GM12878 (cell line): ENCODE measurements at regions not wholly inside any gene's neighbourhood (a gene's known extent, or its start where the extent isn't known, plus 50 kb on each side); places are given as distances from the start of the nearest gene placed in this dataset.

ENCODE experiments used
- ATAC-seq: fragments of 200-7000 bp; cut with Tn5 transposase; 3 replicates; pipeline ENCODE4 v1.9.1; 2020; ENCODE audit warnings: mild to moderate bottlenecking, moderate library complexity
- BruUV-seq: library from RNA; stranded (reverse); fragments of 400-500 nt; replicated peaks from 2 replicates; lab custom pipeline; 2021; lab: Mats Ljungman, UMichigan
- CTCF ChIA-PET: fragments of 300-600 bp; sonication (Branson Sonifier 250); formaldehyde crosslinking; extraction: SDS; loops from one replicate; lab custom pipeline; 2021; ENCODE audit warnings: inconsistent platforms; lab: Yijun Ruan, JAX
- POLR2A ChIA-PET: fragments of 350-600 bp; formaldehyde crosslinking; extraction: SDS; loops from one replicate; lab custom pipeline; 2021; ENCODE audit warnings: inconsistent platforms; lab: Charles Lee
- RAD21 ChIA-PET: fragments of 300-600 bp; sonication (Branson Sonifier 250); formaldehyde crosslinking; loops from one replicate; lab custom pipeline; 2023; ENCODE audit warnings: antibody characterized with exemption; ENCODE audit not compliant: unreplicated experiment; lab: Charles Lee
- SMC1A ChIA-PET: fragments of 300-600 bp; sonication (Branson Sonifier 250); formaldehyde crosslinking; loops from one replicate; lab custom pipeline; 2023; ENCODE audit not compliant: unreplicated experiment, uncharacterized antibody; lab: Charles Lee
- DNase-seq: peaks from one replicate; pipeline ENCODE4 v3.0.0-alpha.2; 2011; ENCODE audit warnings: low read depth, low spot score
- FAIRE-seq: peaks from 3 replicates; lab custom pipeline; 2011; peaks lifted over from hg19 to GRCh38; lab: Jason Lieb, UNC
- H2AFZ ChIP-seq: 2 replicates; pipeline ENCODE4 v1.6.0; 2011; ENCODE audit warnings: low read depth, low read length, control low read depth; ENCODE audit not compliant: control insufficient read depth
- H3K27ac ChIP-seq: 2 replicates; pipeline ENCODE4 v1.5.1; 2011; ENCODE audit warnings: control low read depth; ENCODE audit not compliant: control insufficient read depth, insufficient read depth
- H3K27me3 ChIP-seq, 2 experiments: replicated peaks in 1 of 2; 2 replicates each; pipeline versions ENCODE4 v1.6.0 to v1.6.1; 2011; ENCODE audit warnings: low read length in 1 of 2; ENCODE audit not compliant: control insufficient read depth in 2 of 2, insufficient read depth in 2 of 2
- H3K36me3 ChIP-seq, 2 experiments: 2 replicates each; pipeline ENCODE4 v1.5.1; 2011; ENCODE audit warnings: low read length in 1 of 2; ENCODE audit not compliant: control insufficient read depth in 2 of 2, insufficient read depth in 2 of 2
- H3K4me1 ChIP-seq: 2 replicates; pipeline ENCODE4 v1.6.1; 2011; ENCODE audit warnings: mild to moderate bottlenecking, low read length, moderate library complexity, mixed read lengths; ENCODE audit not compliant: control insufficient read depth, insufficient read depth
- H3K4me2 ChIP-seq: 2 replicates; pipeline ENCODE4 v1.6.0; 2011; ENCODE audit warnings: control low read depth; ENCODE audit not compliant: control insufficient read depth, insufficient read depth
- H3K4me3 ChIP-seq: fragments of 200-600 bp; sonication (generic); 2 replicates; pipeline ENCODE4 v1.5.1; 2016
- H3K79me2 ChIP-seq: 2 replicates; pipeline ENCODE4 v1.6.0; 2011; ENCODE audit warnings: low read length; ENCODE audit not compliant: control insufficient read depth, insufficient read depth
- H3K9ac ChIP-seq: 2 replicates; pipeline ENCODE4 v1.8.0; 2011; ENCODE audit warnings: low read length, control low read depth, mixed read lengths; ENCODE audit not compliant: control insufficient read depth, insufficient read depth
- H3K9me3 ChIP-seq: replicated peaks from 3 replicates; pipeline ENCODE4 v1.5.1; 2011; ENCODE audit warnings: mild to moderate bottlenecking, low read length; ENCODE audit not compliant: control insufficient read depth, insufficient read depth
- H4K20me1 ChIP-seq: 2 replicates; pipeline ENCODE4 v1.6.0; 2011; ENCODE audit not compliant: control insufficient read depth, insufficient read depth
- BCL11A ChIP-seq: IDR thresholded peaks from 2 replicates; pipeline ENCODE4 v1.6.1; 2011; ENCODE audit warnings: low read depth, low read length
- ETV6 ChIP-seq, 2 experiments: fragments of 450-650 bp in 1 of 2; IDR thresholded peaks in 1 of 2; conservative IDR thresholded peaks in 1 of 2; 2 replicates each; pipeline ENCODE4 v1.6.1; 2014; ENCODE audit warnings: antibody characterized with exemption in 1 of 2, borderline replicate concordance in 1 of 2, low read depth in 1 of 2, mild to moderate bottlenecking in 1 of 2, moderate library complexity in 1 of 2
- GABPA ChIP-seq: IDR thresholded peaks from 2 replicates; pipeline ENCODE4 v1.6.1; 2014; ENCODE audit warnings: antibody characterized with exemption, low read depth, mild to moderate bottlenecking, inconsistent platforms
- SMC3 ChIP-seq: IDR thresholded peaks from 2 replicates; pipeline ENCODE4 v1.6.1; 2011; ENCODE audit warnings: low read length, improper control_type of control experiment, borderline replicate concordance
- YBX1 ChIP-seq: fragments of 450-650 bp; IDR thresholded peaks from 2 replicates; pipeline ENCODE4 v1.6.1; 2016; ENCODE audit warnings: antibody characterized with exemption
- WGBS: methylation state at CpG from one replicate; pipeline ENCODE4 v1.1.6; 2016; ENCODE audit warnings: low lambda C conversion rate; ENCODE audit not compliant: insufficient replicate concordance, insufficient coverage; ENCODE audit errors: missing lambda C conversion rate; 5-methylcytosine and 5-hydroxymethylcytosine counted together
- in situ Hi-C: fragments of 300-500 bp; cut with MboI; formaldehyde crosslinking; loops from 9 replicates; pipeline ENCODE4 v1.14.3; 2018; ENCODE audit warnings: mixed read lengths
- intact Hi-C: fragments of 100-400 bp; cut with micrococcal nuclease; formaldehyde crosslinking; loops from one replicate; pipeline ENCODE4 v1.14.2; 2022; ENCODE audit not compliant: unreplicated experiment
- TF ChIP-seq, protein P1 (sequence below): fragments of 450-650 bp; conservative IDR thresholded peaks from 2 replicates; pipeline ENCODE4 v1.6.1; 2017; ENCODE audit warnings: mild to moderate bottlenecking, moderate library complexity
- TF ChIP-seq, protein P2 (sequence below): fragments of 450-650 bp; IDR thresholded peaks from 2 replicates; pipeline ENCODE4 v1.6.1; 2017; ENCODE audit warnings: mild to moderate bottlenecking, moderate library complexity
- TF ChIP-seq, protein P3 (sequence below): fragments of 450-650 bp; formaldehyde crosslinking; IDR thresholded peaks from 2 replicates; pipeline ENCODE4 v1.4.0; 2022; ENCODE audit warnings: mild to moderate bottlenecking, moderate library complexity

DNA sequence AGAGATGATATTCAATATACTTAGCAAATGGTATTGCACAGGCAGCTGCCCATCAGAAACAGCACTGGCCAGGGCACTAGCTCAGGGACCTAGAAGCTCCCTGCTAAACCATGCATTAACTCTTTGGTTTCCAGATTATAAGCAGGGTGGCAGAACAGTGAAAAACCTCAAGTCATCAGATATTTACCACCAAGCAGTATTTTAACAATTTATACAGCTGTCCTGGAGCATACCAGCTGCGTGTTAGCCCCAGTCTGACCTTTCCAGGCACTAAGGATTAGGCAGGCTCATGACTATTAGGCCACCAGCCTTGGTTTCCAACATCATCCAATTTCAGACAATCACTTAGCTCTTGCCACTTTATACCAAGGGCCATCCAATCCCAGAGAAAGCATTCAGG, 326.5 kb downstream of the CAAP1 start:
- H3K9ac ChIP-seq, result no peak overlapping the region
- no peaks in the 10 kb centered on the region for H3K27me3 ChIP-seq
- ATAC-seq (no peak), DNase-seq (no peak), FAIRE-seq (no peak)
- TF ChIP-seq SMC3 (no peak), GABPA (no peak)
- in situ Hi-C loops, result no loop called here
- SMC1A ChIA-PET, result no interaction called here
- RAD21 ChIA-PET, result no interaction called here
- WGBS, result 0% methylated on average over 1 of the region's 1 CpG
- no peaks in the 10 kb centered on the region for H3K79me2 ChIP-seq
- no peak overlapping the region for H3K4me2 ChIP-seq
- no peak overlapping the region for H2AFZ ChIP-seq
- no TSS peak for BruUV-seq
- no peaks in the 10 kb centered on the region for H3K9me3 ChIP-seq
- no peaks in the 10 kb centered on the region for H3K4me1 ChIP-seq
- intact Hi-C loops, result no loop called here
- no peaks in the 10 kb centered on the region for H3K36me3 ChIP-seq
- CTCF ChIA-PET, result no interaction called here
- POLR2A ChIA-PET, result no interaction called here
- H3K27ac ChIP-seq, result no peak overlapping the region
- no peaks in the 10 kb centered on the region for H4K20me1 ChIP-seq
- H3K4me3 ChIP-seq, result no peak overlapping the region

DNA sequence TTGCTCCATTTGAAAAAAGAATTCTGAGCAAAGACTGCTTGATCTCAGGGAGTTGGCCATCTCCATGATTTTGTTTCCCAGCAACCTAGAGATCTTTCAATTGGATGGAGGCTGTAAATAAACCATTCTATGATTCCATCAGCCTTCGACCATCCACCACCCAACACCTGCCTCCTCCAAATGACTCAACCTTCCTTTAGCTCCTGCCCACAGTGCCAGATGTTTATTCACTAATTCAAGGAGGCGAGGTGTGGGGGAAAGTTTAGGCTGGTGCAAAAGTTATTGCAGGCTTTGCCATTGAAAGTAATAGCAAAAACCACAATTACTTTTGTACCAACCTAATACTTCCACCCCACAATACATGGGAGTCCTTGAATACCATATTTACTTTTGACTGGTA, 327.5 kb downstream of the CAAP1 start:
- in situ Hi-C loops (no loop called here), intact Hi-C loops (no loop called here)
- H4K20me1 ChIP-seq, result no peaks in the 10 kb centered on the region
- no peaks in the 10 kb centered on the region for H3K79me2 ChIP-seq
- no peaks in the 10 kb centered on the region for H3K36me3 ChIP-seq
- H3K27me3 ChIP-seq, result no peaks in the 10 kb centered on the region
- 0% methylated on average over 2 of the region's 2 CpGs for WGBS
- H3K9ac ChIP-seq, result no peak overlapping the region
- ATAC-seq (no peak), DNase-seq (no peak), FAIRE-seq (no peak)
- ChIA-PET RAD21 (no interaction called here), POLR2A (no interaction called here), SMC1A (no interaction called here), CTCF (no interaction called here)
- H3K4me3 ChIP-seq, result no peak overlapping the region
- H3K27ac ChIP-seq, result no peak overlapping the region
- no peaks in the 10 kb centered on the region for H3K4me1 ChIP-seq
- H3K9me3 ChIP-seq, result no peaks in the 10 kb centered on the region
- no peak overlapping the region for H3K4me2 ChIP-seq
- no peak overlapping the region for H2AFZ ChIP-seq
- BruUV-seq, result no TSS peak
- TF ChIP-seq, protein P1, sequence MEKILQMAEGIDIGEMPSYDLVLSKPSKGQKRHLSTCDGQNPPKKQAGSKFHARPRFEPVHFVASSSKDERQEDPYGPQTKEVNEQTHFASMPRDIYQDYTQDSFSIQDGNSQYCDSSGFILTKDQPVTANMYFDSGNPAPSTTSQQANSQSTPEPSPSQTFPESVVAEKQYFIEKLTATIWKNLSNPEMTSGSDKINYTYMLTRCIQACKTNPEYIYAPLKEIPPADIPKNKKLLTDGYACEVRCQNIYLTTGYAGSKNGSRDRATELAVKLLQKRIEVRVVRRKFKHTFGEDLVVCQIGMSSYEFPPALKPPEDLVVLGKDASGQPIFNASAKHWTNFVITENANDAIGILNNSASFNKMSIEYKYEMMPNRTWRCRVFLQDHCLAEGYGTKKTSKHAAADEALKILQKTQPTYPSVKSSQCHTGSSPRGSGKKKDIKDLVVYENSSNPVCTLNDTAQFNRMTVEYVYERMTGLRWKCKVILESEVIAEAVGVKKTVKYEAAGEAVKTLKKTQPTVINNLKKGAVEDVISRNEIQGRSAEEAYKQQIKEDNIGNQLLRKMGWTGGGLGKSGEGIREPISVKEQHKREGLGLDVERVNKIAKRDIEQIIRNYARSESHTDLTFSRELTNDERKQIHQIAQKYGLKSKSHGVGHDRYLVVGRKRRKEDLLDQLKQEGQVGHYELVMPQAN, result no peak
- TF ChIP-seq ETV6 (conservative IDR thresholded peaks at IDR 0.05 in 1 of 2, IDR thresholded peaks at IDR 0.05 in 1 of 2; ENCODE audit: borderline replicate concordance in 1 of 2, low read depth in 1 of 2), result no peak
- TF ChIP-seq, protein P2, sequence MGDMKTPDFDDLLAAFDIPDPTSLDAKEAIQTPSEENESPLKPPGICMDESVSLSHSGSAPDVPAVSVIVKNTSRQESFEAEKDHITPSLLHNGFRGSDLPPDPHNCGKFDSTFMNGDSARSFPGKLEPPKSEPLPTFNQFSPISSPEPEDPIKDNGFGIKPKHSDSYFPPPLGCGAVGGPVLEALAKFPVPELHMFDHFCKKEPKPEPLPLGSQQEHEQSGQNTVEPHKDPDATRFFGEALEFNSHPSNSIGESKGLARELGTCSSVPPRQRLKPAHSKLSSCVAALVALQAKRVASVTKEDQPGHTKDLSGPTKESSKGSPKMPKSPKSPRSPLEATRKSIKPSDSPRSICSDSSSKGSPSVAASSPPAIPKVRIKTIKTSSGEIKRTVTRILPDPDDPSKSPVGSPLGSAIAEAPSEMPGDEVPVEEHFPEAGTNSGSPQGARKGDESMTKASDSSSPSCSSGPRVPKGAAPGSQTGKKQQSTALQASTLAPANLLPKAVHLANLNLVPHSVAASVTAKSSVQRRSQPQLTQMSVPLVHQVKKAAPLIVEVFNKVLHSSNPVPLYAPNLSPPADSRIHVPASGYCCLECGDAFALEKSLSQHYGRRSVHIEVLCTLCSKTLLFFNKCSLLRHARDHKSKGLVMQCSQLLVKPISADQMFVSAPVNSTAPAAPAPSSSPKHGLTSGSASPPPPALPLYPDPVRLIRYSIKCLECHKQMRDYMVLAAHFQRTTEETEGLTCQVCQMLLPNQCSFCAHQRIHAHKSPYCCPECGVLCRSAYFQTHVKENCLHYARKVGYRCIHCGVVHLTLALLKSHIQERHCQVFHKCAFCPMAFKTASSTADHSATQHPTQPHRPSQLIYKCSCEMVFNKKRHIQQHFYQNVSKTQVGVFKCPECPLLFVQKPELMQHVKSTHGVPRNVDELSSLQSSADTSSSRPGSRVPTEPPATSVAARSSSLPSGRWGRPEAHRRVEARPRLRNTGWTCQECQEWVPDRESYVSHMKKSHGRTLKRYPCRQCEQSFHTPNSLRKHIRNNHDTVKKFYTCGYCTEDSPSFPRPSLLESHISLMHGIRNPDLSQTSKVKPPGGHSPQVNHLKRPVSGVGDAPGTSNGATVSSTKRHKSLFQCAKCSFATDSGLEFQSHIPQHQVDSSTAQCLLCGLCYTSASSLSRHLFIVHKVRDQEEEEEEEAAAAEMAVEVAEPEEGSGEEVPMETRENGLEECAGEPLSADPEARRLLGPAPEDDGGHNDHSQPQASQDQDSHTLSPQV, result no peak
- TF ChIP-seq, protein P3, sequence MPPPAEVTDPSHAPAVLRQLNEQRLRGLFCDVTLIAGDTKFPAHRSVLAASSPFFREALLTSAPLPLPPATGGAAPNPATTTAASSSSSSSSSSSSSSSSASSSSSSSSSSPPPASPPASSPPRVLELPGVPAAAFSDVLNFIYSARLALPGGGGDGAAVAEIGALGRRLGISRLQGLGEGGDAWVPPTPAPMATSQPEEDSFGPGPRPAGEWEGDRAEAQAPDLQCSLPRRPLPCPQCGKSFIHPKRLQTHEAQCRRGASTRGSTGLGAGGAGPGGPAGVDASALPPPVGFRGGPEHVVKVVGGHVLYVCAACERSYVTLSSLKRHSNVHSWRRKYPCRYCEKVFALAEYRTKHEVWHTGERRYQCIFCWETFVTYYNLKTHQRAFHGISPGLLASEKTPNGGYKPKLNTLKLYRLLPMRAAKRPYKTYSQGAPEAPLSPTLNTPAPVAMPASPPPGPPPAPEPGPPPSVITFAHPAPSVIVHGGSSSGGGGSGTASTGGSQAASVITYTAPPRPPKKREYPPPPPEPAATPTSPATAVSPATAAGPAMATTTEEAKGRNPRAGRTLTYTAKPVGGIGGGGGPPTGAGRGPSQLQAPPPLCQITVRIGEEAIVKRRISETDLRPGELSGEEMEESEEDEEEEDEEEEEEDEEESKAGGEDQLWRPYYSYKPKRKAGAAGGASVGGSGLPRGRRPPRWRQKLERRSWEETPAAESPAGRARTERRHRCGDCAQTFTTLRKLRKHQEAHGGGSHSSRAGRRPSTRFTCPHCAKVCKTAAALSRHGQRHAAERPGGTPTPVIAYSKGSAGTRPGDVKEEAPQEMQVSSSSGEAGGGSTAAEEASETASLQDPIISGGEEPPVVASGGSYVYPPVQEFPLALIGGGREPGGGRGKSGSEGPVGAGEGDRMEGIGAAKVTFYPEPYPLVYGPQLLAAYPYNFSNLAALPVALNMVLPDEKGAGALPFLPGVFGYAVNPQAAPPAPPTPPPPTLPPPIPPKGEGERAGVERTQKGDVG, result no peak
- TF ChIP-seq SMC3, result no peak
- no peak for TF ChIP-seq YBX1
- TF ChIP-seq BCL11A, result no peak
